ENCODE measurements at regions not wholly inside any gene's neighbourhood (a gene's known extent, or its start where the extent isn't known, plus 50 kb on each side); places are given as distances from the start of the nearest gene placed in this dataset.
"Not testable (repeated sequence)": the region's sequence is repeated elsewhere in the genome, so short reads cannot be mapped to it uniquely, and the experiment has no call there.

DNA sequence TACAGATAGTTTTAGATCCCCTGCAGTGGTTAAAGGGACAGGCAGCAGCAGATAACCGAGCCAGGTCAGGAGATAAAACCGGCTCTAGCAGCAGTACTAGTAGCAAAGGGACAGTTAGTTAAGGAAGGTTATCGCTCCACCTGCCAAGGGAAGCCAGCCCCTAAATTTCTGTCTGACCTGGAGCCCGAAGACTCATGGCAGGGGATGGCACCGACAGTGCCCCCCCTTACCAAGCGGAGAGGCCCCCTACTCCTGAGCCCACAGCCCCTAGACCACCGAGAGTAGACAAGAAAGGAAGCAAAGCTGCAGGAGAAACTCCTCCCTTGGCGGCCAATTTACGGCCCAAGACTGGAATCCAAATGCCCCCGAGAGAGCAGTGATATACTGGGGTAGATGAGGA lies 61.3 kb upstream of the MAGEC2 start:
- TF ChIP-seq, protein P1, sequence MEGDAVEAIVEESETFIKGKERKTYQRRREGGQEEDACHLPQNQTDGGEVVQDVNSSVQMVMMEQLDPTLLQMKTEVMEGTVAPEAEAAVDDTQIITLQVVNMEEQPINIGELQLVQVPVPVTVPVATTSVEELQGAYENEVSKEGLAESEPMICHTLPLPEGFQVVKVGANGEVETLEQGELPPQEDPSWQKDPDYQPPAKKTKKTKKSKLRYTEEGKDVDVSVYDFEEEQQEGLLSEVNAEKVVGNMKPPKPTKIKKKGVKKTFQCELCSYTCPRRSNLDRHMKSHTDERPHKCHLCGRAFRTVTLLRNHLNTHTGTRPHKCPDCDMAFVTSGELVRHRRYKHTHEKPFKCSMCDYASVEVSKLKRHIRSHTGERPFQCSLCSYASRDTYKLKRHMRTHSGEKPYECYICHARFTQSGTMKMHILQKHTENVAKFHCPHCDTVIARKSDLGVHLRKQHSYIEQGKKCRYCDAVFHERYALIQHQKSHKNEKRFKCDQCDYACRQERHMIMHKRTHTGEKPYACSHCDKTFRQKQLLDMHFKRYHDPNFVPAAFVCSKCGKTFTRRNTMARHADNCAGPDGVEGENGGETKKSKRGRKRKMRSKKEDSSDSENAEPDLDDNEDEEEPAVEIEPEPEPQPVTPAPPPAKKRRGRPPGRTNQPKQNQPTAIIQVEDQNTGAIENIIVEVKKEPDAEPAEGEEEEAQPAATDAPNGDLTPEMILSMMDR (IDR thresholded peaks at IDR 0.05; ENCODE audit: borderline replicate concordance, insufficient read depth, low read depth, low read length) = no peak

DNA sequence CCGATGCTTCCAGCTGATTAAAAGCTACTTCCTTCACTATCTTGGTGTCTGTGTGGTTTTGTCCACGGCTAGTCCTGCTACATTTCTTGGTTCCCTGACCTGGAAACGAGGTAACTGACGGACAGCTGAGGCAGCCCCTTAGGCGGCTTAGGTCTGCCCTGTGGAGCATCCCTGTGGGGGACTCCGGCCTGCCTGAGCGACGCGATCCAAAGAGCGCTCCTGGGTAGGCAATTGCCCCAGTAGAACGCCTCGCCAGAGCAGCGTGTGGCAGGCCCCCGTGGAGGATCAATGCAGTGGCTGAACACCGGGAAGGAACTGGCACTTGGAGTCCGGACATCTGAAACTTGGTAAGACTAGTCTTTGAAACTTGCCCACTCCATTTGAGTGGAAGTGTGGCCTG lies 60.5 kb upstream of the MAGEC2 start:
- not testable (repeated sequence) for H3K4me3 ChIP-seq (ENCODE audit: low read depth, low read length)

More for the DNA sequence above, 61.3 kb upstream of the MAGEC2 start:
- no peak overlapping the region for H3K4me3 ChIP-seq (ENCODE audit: low read depth, low read length)

DNA sequence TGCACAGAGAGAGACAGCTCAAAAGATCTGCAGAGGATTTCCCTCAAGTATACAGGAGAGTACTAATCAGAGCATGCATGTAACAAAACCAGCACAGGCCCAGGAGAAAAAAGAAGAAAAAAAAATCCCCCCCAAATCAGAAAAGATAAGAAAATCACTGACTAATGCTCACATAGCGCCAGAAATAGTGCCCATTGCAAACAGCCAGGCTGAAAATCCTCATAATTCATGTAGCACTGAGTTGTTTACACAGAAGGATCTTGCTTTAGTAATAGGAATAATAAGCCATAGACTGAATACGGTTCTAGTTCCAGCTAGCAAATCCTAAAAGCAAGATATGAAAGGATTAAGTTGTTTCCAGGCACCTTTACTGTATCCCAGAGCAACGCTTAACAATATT lies 51.8 kb upstream of the MAGEC2 start:
- no peak overlapping the region for H3K4me3 ChIP-seq (ENCODE audit: low read depth, low read length)
- TF ChIP-seq, protein P1 (IDR thresholded peaks at IDR 0.05; ENCODE audit: borderline replicate concordance, insufficient read depth, low read depth, low read length) = no peak
